Neural progenitor cell (in vitro differentiated cells): ENCODE measurements at regions not wholly inside any gene's neighbourhood (a gene's known extent, or its start where the extent isn't known, plus 50 kb on each side); places are given as distances from the start of the nearest gene placed in this dataset.

Experiments used
- CTCF ChIP-seq: fragments of 200-600 bp; sonication (generic); IDR thresholded peaks from 2 replicates; pipeline ENCODE4 v1.5.1; 2017; ENCODE audit warnings: antibody characterized with exemption, mild to moderate bottlenecking
- EZH2 ChIP-seq: fragments of 200-600 bp; sonication (generic); IDR thresholded peaks from 2 replicates; pipeline ENCODE4 v1.6.1; 2017; ENCODE audit warnings: antibody characterized with exemption, mild to moderate bottlenecking, moderate library complexity

GRCh38 chr3:124316034-124316287 lies 324.0 kb upstream of the ROPN1 start:
- TF ChIP-seq CTCF (no peak), EZH2 (no peak)
